ENCODE measurements at regions not wholly inside any gene's neighbourhood (a gene's known extent, or its start where the extent isn't known, plus 50 kb on each side); places are given as distances from the start of the nearest gene placed in this dataset.

- no peak for TF ChIP-seq ARNT (IDR thresholded peaks at IDR 0.05)
- TF ChIP-seq CTBP1 (IDR thresholded peaks at IDR 0.05; ENCODE audit: borderline replicate concordance), result no peak
- TF ChIP-seq HDGF (IDR thresholded peaks at IDR 0.05; ENCODE audit: borderline replicate concordance), result no peak
- no peak for TF ChIP-seq ELF4 (IDR thresholded peaks at IDR 0.05)
- TF ChIP-seq FOXK2 (IDR thresholded peaks at IDR 0.05), result no peak
- no peak for TF ChIP-seq PKNOX1 (IDR thresholded peaks at IDR 0.05)
- no peak for TF ChIP-seq BHLHE40 (IDR thresholded peaks at IDR 0.05; ENCODE audit: borderline replicate concordance)
- no peak for TF ChIP-seq FOXA1 (IDR thresholded peaks at IDR 0.05)
- TF ChIP-seq L3MBTL2 (conservative IDR thresholded peaks at IDR 0.05), result no peak
- no peak for TF ChIP-seq FOXM1 (IDR thresholded peaks at IDR 0.05; ENCODE audit: borderline replicate concordance)
- TF ChIP-seq LEF1 (IDR thresholded peaks at IDR 0.05; ENCODE audit: borderline replicate concordance), result no peak
- no peak for TF ChIP-seq SP1 (IDR thresholded peaks at IDR 0.05)
- TF ChIP-seq SUZ12 (IDR thresholded peaks at IDR 0.05), result no peak
- no peak for TF ChIP-seq ZNF384 (IDR thresholded peaks at IDR 0.05)
- no peak for TF ChIP-seq TARDBP (IDR thresholded peaks at IDR 0.05)
- no peak for TF ChIP-seq NFRKB (IDR thresholded peaks at IDR 0.05)
- ChIA-PET POLR2A (no interaction called here), CTCF (no interaction called here)
- DNase-seq (ENCODE audit: extremely low spot score), result no peak
These were observed 520.9 kb upstream of the TGFBR2 start for GRCh38 chr3:30085486-30085885.

- ChIA-PET CTCF (no interaction called here), POLR2A (no interaction called here)
- no peak for TF ChIP-seq FOXM1 (IDR thresholded peaks at IDR 0.05; ENCODE audit: borderline replicate concordance)
- TF ChIP-seq FOXK2 (IDR thresholded peaks at IDR 0.05), result no peak
- no peak for TF ChIP-seq CTBP1 (IDR thresholded peaks at IDR 0.05; ENCODE audit: borderline replicate concordance)
- TF ChIP-seq FOXA1 (IDR thresholded peaks at IDR 0.05), result no peak
- TF ChIP-seq SUZ12 (IDR thresholded peaks at IDR 0.05), result no peak
- TF ChIP-seq TARDBP (IDR thresholded peaks at IDR 0.05), result no peak
- no peak for TF ChIP-seq ELF4 (IDR thresholded peaks at IDR 0.05)
- no peak for DNase-seq (ENCODE audit: extremely low spot score)
These were observed 514.7 kb upstream of the TGFBR2 start for GRCh38 chr3:30091686-30092085.

- ChIA-PET POLR2A (no interaction called here), CTCF (no interaction called here)
These were observed 509.3 kb upstream of the TGFBR2 start for GRCh38 chr3:30097022-30097650.

GRCh38 chr3:30098243-30098642 is 508.2 kb upstream of the TGFBR2 start:
- POLR2A ChIA-PET, result no interaction called here
- CTCF ChIA-PET, result no interaction called here

More at GRCh38 chr3:30097022-30097650, 509.3 kb upstream of the TGFBR2 start:
- no peak for TF ChIP-seq FOXK2 (IDR thresholded peaks at IDR 0.05)
- no peak for TF ChIP-seq ZNF384 (IDR thresholded peaks at IDR 0.05)
- TF ChIP-seq ELF4 (IDR thresholded peaks at IDR 0.05), result no peak
- TF ChIP-seq NFRKB (IDR thresholded peaks at IDR 0.05), result no peak
- TF ChIP-seq ARNT (IDR thresholded peaks at IDR 0.05), result no peak
- TF ChIP-seq L3MBTL2 (conservative IDR thresholded peaks at IDR 0.05), result no peak
- TF ChIP-seq SP1 (IDR thresholded peaks at IDR 0.05), result no peak
- TF ChIP-seq SUZ12 (IDR thresholded peaks at IDR 0.05), result no peak
- TF ChIP-seq BHLHE40 (IDR thresholded peaks at IDR 0.05; ENCODE audit: borderline replicate concordance), result no peak
- no peak for TF ChIP-seq HDGF (IDR thresholded peaks at IDR 0.05; ENCODE audit: borderline replicate concordance)
- no peak for TF ChIP-seq PKNOX1 (IDR thresholded peaks at IDR 0.05)
- no peak for TF ChIP-seq FOXM1 (IDR thresholded peaks at IDR 0.05; ENCODE audit: borderline replicate concordance)
- no peak for TF ChIP-seq CTBP1 (IDR thresholded peaks at IDR 0.05; ENCODE audit: borderline replicate concordance)
- DNase-seq (ENCODE audit: extremely low spot score), result no peak

GRCh38 chr3:30098653-30099455 is 507.5 kb upstream of the TGFBR2 start:
- ChIA-PET POLR2A (no interaction called here), CTCF (no interaction called here)
- no peak for DNase-seq (ENCODE audit: extremely low spot score)
- TF ChIP-seq FOXK2 (IDR thresholded peaks at IDR 0.05), result no peak
- TF ChIP-seq ELF4 (IDR thresholded peaks at IDR 0.05), result no peak
- no peak for TF ChIP-seq SUZ12 (IDR thresholded peaks at IDR 0.05)
- no peak for TF ChIP-seq NFRKB (IDR thresholded peaks at IDR 0.05)
- TF ChIP-seq HDGF (IDR thresholded peaks at IDR 0.05; ENCODE audit: borderline replicate concordance), result no peak
- no peak for TF ChIP-seq FOXM1 (IDR thresholded peaks at IDR 0.05; ENCODE audit: borderline replicate concordance)
- TF ChIP-seq L3MBTL2 (conservative IDR thresholded peaks at IDR 0.05), result no peak
- no peak for TF ChIP-seq TARDBP (IDR thresholded peaks at IDR 0.05)
- no peak for TF ChIP-seq ZNF384 (IDR thresholded peaks at IDR 0.05)
- no peak for TF ChIP-seq ARNT (IDR thresholded peaks at IDR 0.05)
- TF ChIP-seq CTBP1 (IDR thresholded peaks at IDR 0.05; ENCODE audit: borderline replicate concordance), result no peak

More at GRCh38 chr3:30098243-30098642, 508.2 kb upstream of the TGFBR2 start:
- TF ChIP-seq NFRKB (IDR thresholded peaks at IDR 0.05) (no peak), ELF4 (IDR thresholded peaks at IDR 0.05) (no peak), TARDBP (IDR thresholded peaks at IDR 0.05) (no peak), CTBP1 (IDR thresholded peaks at IDR 0.05; ENCODE audit: borderline replicate concordance) (no peak), L3MBTL2 (conservative IDR thresholded peaks at IDR 0.05) (no peak), FOXK2 (IDR thresholded peaks at IDR 0.05) (no peak), FOXM1 (IDR thresholded peaks at IDR 0.05; ENCODE audit: borderline replicate concordance) (no peak), LEF1 (IDR thresholded peaks at IDR 0.05; ENCODE audit: borderline replicate concordance) (no peak), ZNF384 (IDR thresholded peaks at IDR 0.05) (no peak), SUZ12 (IDR thresholded peaks at IDR 0.05) (no peak), PKNOX1 (IDR thresholded peaks at IDR 0.05) (no peak), SP1 (IDR thresholded peaks at IDR 0.05) (no peak), HDGF (IDR thresholded peaks at IDR 0.05; ENCODE audit: borderline replicate concordance) (no peak), BHLHE40 (IDR thresholded peaks at IDR 0.05; ENCODE audit: borderline replicate concordance) (no peak), ARNT (IDR thresholded peaks at IDR 0.05) (no peak), FOXA1 (IDR thresholded peaks at IDR 0.05) (no peak)
- no peak for DNase-seq (ENCODE audit: extremely low spot score)

Measured in HEK293T (cell line).